Activated T-helper 17 cell treated with anti-CD3 and anti-CD28 coated beads, Interleukin-2, amount 50 U/mL, for 72 hours (primary cell): ENCODE measurements at regions not wholly inside any gene's neighbourhood (a gene's known extent, or its start where the extent isn't known, plus 50 kb on each side); places are given as distances from the start of the nearest gene placed in this dataset.
"Not testable (repeated sequence)": the region's sequence is repeated elsewhere in the genome, so short reads cannot be mapped to it uniquely, and the experiment has no call there.

Experiments used
- ATAC-seq: fragments of 150-1000 bp; cut with Tn5 transposase; replicated peaks from 2 replicates; pipeline ENCODE4 v1.10.0; 2021; ENCODE audit warnings: mild to moderate bottlenecking, moderate library complexity
- H3K27ac Mint-ChIP-seq: one replicate; pipeline ENCODE4 v1.8.0; 2022; ENCODE audit warnings: mixed read lengths
- H3K27me3 Mint-ChIP-seq: one replicate; pipeline ENCODE4 v1.8.0; 2022; ENCODE audit warnings: mixed read lengths
- H3K36me3 Mint-ChIP-seq: one replicate; pipeline ENCODE4 v1.8.0; 2022; ENCODE audit warnings: low read depth, mild to moderate bottlenecking, mixed read lengths
- H3K4me1 Mint-ChIP-seq: one replicate; pipeline ENCODE4 v1.8.0; 2022; ENCODE audit warnings: mixed read lengths
- H3K4me3 Mint-ChIP-seq: one replicate; pipeline ENCODE4 v1.8.0; 2022; ENCODE audit warnings: mild to moderate bottlenecking, mixed read lengths
- H3K9me3 Mint-ChIP-seq: one replicate; pipeline ENCODE4 v1.8.0; 2022; ENCODE audit warnings: mixed read lengths

DNA sequence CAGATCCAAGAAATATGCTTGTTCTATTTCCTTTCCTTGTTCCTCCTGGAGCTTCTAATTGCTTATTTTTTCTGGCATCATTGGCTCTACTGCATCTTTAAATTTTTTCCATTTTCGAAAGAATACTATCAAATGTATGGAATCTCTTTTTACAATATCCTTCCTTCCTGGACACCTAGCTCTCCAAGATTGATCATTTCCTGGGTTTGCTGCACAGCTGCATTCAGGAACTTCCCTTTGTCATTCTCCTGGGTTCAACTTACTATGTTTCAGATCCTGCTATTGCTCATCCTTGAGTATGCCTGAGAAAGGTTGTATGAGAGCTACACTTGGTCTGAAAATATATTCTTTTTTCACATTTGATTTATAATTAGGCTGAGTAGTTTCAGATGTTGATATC lies 73.7 kb upstream of the ERCC6L2 start:
- no peaks in the 10 kb centered on the region for H3K36me3 Mint-ChIP-seq
- no peak for ATAC-seq

DNA sequence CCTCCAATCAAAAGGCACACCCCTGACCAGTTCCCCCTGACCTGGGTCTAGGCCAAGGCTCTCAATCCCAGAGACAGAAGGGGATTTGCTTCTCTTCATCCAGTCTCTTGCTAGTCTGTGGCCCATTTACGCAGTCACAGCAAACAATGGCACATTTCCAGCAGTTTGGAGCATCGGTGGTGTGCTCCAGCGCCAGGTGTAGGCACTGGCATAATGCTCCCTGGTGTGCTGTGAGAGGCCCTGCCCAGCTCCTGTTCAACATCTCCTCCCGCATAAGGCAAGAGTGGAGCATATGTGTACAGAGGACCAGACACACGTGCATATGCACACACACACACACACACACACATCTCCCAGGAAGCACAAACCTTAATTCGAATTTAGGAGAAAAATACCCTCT lies 79.5 kb upstream of the ERCC6L2 start:
- Mint-ChIP-seq H3K27me3 (peaks cover 22% of the 10 kb centered on the region), H3K4me3 (no peak overlapping the region), H3K27ac (no peak overlapping the region), H3K4me1 (no peaks in the 10 kb centered on the region), H3K36me3 (no peaks in the 10 kb centered on the region), H3K9me3 (no peaks in the 10 kb centered on the region)
- no peak for ATAC-seq

More for the DNA sequence above, 73.7 kb upstream of the ERCC6L2 start:
- Mint-ChIP-seq H3K9me3 (no peaks in the 10 kb centered on the region), H3K27ac (no peak overlapping the region), H3K27me3 (peaks cover 20% of the 10 kb centered on the region), H3K4me3 (no peak overlapping the region), H3K4me1 (no peaks in the 10 kb centered on the region)

- no peak for ATAC-seq
- H3K4me3 Mint-ChIP-seq = no peak overlapping the region
- no peaks in the 10 kb centered on the region for H3K4me1 Mint-ChIP-seq
- peaks cover 18% of the 10 kb centered on the region for H3K27me3 Mint-ChIP-seq
- H3K27ac Mint-ChIP-seq = no peak overlapping the region
- H3K9me3 Mint-ChIP-seq = no peaks in the 10 kb centered on the region
- no peaks in the 10 kb centered on the region for H3K36me3 Mint-ChIP-seq
Measured at GRCh38 chr9:95793924-95794828, 81.3 kb upstream of the ERCC6L2 start.

DNA sequence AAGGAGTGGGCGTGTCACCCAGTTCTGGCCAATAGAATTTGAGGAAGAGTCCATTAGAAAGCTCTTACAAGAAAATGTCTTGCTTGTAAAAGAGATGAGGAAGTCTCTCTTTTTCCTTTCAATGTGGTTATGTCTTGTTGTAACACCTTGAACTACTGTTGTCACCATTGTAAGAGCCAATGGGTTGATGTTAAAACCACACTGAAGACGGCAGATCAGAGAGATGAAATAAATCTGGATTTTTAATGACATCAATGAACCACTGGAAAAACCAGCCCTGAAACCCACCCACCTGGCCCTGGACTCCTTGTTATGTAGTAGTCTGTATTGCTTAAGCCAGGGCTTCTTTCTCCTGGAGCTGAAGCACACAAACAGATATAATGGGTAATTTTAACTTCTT lies 83.8 kb upstream of the ERCC6L2 start:
- Mint-ChIP-seq H3K27me3 (peaks cover 15% of the 10 kb centered on the region), H3K36me3 (no peaks in the 10 kb centered on the region), H3K4me1 (no peaks in the 10 kb centered on the region), H3K27ac (no peak overlapping the region), H3K4me3 (no peak overlapping the region), H3K9me3 (no peaks in the 10 kb centered on the region)
- no peak for ATAC-seq

- no peaks in the 10 kb centered on the region for H3K9me3 Mint-ChIP-seq
- peaks cover 15% of the 10 kb centered on the region for H3K27me3 Mint-ChIP-seq
- H3K36me3 Mint-ChIP-seq = no peaks in the 10 kb centered on the region
- H3K4me3 Mint-ChIP-seq = no peak overlapping the region
- H3K4me1 Mint-ChIP-seq = no peaks in the 10 kb centered on the region
- no peak overlapping the region for H3K27ac Mint-ChIP-seq
- ATAC-seq = no peak
Measured at GRCh38 chr9:95791286-95791685, 84.2 kb upstream of the ERCC6L2 start.

- Mint-ChIP-seq H3K27me3 (no peaks in the 10 kb centered on the region), H3K9me3 (no peaks in the 10 kb centered on the region), H3K36me3 (no peaks in the 10 kb centered on the region), H3K4me3 (no peak overlapping the region), H3K4me1 (no peaks in the 10 kb centered on the region), H3K27ac (no peak overlapping the region)
- ATAC-seq = no peak
Measured at GRCh38 chr9:95788521-95788991, 86.9 kb upstream of the ERCC6L2 start.

- Mint-ChIP-seq H3K27me3 (no peaks in the 10 kb centered on the region), H3K27ac (no peak overlapping the region), H3K4me1 (no peaks in the 10 kb centered on the region), H3K36me3 (no peaks in the 10 kb centered on the region), H3K9me3 (no peaks in the 10 kb centered on the region), H3K4me3 (no peak overlapping the region)
- no peak for ATAC-seq
Measured at GRCh38 chr9:95788021-95788420, 87.5 kb upstream of the ERCC6L2 start.

DNA sequence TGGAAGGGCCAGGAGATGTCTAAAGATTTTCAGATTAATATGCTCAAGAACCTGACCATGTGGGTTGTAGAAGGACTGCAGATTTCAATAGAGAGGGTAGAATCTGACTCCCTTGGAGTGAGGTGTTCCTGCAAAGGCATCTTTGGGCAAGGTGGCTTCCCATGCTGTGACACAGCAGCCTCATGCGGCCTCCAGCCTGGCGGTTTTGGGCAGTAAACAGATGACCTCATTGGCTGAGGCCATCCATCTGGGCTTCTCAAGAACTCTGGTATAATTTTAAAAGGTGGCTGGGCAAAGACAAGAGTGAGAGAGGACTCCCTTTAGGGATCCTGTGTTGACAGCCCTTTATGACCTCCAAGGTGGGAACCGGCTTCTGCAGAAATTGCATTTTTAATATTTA lies 90.3 kb upstream of the ERCC6L2 start:
- ATAC-seq = no peak
- Mint-ChIP-seq H3K36me3 (no peaks in the 10 kb centered on the region), H3K27me3 (no peaks in the 10 kb centered on the region), H3K27ac (no peak overlapping the region), H3K4me3 (no peak overlapping the region), H3K4me1 (no peaks in the 10 kb centered on the region), H3K9me3 (no peaks in the 10 kb centered on the region)

DNA sequence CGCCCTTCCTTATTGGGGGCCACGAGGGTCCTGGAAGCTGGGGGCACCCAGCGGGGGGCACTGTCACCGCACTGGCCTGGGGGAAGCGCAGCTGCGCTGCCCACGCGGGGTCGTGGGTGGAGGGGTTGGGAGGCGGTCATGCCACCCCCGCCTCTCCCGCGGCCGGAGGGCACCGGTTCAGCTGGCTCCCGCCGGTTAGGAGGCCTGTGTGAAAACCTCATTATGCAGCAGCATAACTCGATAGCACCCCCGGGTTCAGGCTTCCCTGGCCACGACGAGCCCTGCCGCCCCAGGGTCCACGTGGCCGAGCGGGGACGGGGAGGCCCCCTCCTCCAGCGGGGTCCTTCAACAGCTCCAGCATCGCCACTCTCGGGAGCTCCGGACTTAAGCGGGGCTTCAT lies 91.2 kb upstream of the ERCC6L2 start:
- no peak overlapping the region for H3K27ac Mint-ChIP-seq
- ATAC-seq = no peak
- no peaks in the 10 kb centered on the region for H3K9me3 Mint-ChIP-seq
- H3K4me1 Mint-ChIP-seq = no peaks in the 10 kb centered on the region
- H3K4me3 Mint-ChIP-seq = no peak overlapping the region
- no peaks in the 10 kb centered on the region for H3K36me3 Mint-ChIP-seq
- H3K27me3 Mint-ChIP-seq = no peaks in the 10 kb centered on the region

DNA sequence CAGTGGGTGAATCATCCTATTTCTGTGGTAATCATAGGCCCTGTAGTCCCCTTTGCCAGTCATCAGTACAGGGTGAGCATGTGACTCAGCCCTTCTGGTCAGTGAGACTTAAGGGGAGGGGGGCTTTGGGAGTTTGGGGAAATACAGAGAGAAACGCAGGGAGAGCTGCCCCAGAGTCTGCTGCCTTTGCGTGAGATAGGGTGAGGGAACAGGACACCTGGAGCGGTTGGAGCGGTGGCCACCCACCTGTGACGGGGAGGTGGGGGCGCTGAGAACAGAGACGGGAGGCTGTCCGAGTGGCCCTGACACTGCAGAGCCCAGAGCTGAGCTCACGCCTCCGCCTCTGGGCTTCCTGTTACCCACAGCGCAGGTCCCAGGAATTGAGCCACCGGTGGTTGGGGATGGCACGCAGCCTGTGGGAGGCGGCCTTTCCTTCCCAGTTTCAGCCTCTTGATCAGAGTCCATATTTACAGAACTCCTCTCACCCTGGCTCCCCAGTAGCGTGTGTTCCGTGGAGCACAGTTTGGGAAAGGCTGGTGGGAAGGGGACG lies 92.0 kb upstream of the ERCC6L2 start:
- H3K4me1 Mint-ChIP-seq = no peaks in the 10 kb centered on the region
- H3K27me3 Mint-ChIP-seq = no peaks in the 10 kb centered on the region
- H3K27ac Mint-ChIP-seq = no peak overlapping the region
- no peak for ATAC-seq
- H3K36me3 Mint-ChIP-seq = no peaks in the 10 kb centered on the region
- H3K9me3 Mint-ChIP-seq = no peaks in the 10 kb centered on the region
- no peak overlapping the region for H3K4me3 Mint-ChIP-seq

DNA sequence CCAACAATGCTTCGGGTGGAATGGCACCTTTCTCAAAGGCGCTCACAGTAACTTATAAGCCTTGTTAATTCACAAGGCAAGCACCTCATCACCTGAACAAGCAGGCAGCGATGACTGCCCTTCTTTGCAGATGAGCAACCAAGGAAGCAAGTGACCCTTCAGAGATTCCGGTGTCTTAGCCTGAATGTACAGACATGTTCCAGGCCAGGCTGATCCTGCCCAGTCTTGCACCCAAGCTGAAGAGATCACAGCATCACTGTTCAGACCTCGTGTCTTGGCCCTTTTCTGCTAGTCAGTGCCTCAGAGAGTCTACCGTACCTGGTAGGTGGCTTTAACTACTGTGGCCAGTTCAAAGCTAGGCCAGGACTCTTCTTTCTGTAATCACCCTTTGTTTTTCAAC lies 94.7 kb upstream of the ERCC6L2 start:
- no peaks in the 10 kb centered on the region for H3K4me1 Mint-ChIP-seq
- H3K9me3 Mint-ChIP-seq = no peaks in the 10 kb centered on the region
- no peaks in the 10 kb centered on the region for H3K27me3 Mint-ChIP-seq
- no peaks in the 10 kb centered on the region for H3K36me3 Mint-ChIP-seq
- no peak overlapping the region for H3K4me3 Mint-ChIP-seq
- no peak for ATAC-seq
- H3K27ac Mint-ChIP-seq = no peak overlapping the region

DNA sequence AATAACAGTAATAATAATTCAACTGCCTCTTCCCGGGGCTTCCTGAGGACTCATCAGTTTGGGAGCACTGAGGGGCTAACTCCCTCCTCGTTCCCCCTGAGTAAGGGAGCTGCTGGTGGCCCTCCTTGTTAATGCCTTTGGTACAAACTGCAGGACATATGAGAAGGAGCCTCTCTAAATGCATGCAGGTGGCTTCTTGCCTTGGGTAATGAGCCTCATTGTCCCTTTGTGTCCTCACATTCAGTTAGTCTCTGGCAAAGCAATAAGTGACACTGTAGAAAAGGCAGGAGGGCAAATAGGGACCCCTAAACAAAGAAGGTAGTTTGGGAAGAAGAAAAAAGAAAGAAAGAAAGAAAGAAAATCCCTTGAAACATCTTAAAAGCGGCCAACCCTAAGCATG lies 95.4 kb upstream of the ERCC6L2 start:
- no peaks in the 10 kb centered on the region for H3K27me3 Mint-ChIP-seq
- H3K4me1 Mint-ChIP-seq = no peaks in the 10 kb centered on the region
- H3K27ac Mint-ChIP-seq = no peak overlapping the region
- no peak for ATAC-seq
- no peaks in the 10 kb centered on the region for H3K36me3 Mint-ChIP-seq
- no peak overlapping the region for H3K4me3 Mint-ChIP-seq
- H3K9me3 Mint-ChIP-seq = no peaks in the 10 kb centered on the region

- not testable (repeated sequence) for H3K36me3 Mint-ChIP-seq, H3K4me1 Mint-ChIP-seq, H3K27me3 Mint-ChIP-seq, ATAC-seq, H3K27ac Mint-ChIP-seq, H3K4me3 Mint-ChIP-seq, H3K9me3 Mint-ChIP-seq
Measured at GRCh38 chr9:95779597-95779996, 95.9 kb upstream of the ERCC6L2 start.

GRCh38 chr9:95778957-95779356 lies 96.5 kb upstream of the ERCC6L2 start:
- no peak overlapping the region for H3K4me3 Mint-ChIP-seq
- H3K9me3 Mint-ChIP-seq = no peaks in the 10 kb centered on the region
- no peaks in the 10 kb centered on the region for H3K4me1 Mint-ChIP-seq
- no peak overlapping the region for H3K27ac Mint-ChIP-seq
- H3K36me3 Mint-ChIP-seq = no peaks in the 10 kb centered on the region
- no peaks in the 10 kb centered on the region for H3K27me3 Mint-ChIP-seq
- no peak for ATAC-seq

DNA sequence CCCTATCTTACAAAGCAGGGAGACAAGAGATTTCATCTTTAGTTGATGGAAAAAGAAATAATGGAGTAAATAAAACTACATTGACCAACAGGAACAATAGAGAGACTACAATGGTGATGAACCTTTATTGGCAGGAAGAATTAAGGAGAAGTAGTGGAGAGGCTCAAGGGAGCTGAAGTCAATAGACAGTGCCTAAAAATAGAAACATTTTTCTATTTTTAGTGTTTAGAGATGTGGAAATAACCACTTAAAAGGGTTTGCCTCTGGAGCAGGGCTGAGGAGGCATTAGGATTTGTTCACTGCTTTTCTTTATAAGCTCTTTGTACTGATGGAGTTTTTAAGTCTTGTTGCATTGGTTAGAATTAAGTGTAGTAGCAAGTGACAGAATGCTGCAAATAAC lies 98.4 kb upstream of the ERCC6L2 start:
- H3K9me3 Mint-ChIP-seq = no peaks in the 10 kb centered on the region
- no peak overlapping the region for H3K27ac Mint-ChIP-seq
- ATAC-seq = no peak
- no peaks in the 10 kb centered on the region for H3K4me1 Mint-ChIP-seq
- H3K27me3 Mint-ChIP-seq = peaks cover 4% of the 10 kb centered on the region
- no peaks in the 10 kb centered on the region for H3K36me3 Mint-ChIP-seq
- no peak overlapping the region for H3K4me3 Mint-ChIP-seq
